HUES6 (cell line): ENCODE measurements at regions not wholly inside any gene's neighbourhood (a gene's known extent, or its start where the extent isn't known, plus 50 kb on each side); places are given as distances from the start of the nearest gene placed in this dataset.

Source experiments
- H3K27ac ChIP-seq: 2 replicates; pipeline ENCODE4 v1.7.0; 2013; ENCODE audit warnings: low read depth, mild to moderate bottlenecking, low read length, inconsistent platforms
- H3K27me3 ChIP-seq: 2 replicates; pipeline ENCODE4 v1.6.1; 2013; ENCODE audit warnings: low read length; ENCODE audit not compliant: control insufficient read depth, insufficient read depth
- H3K36me3 ChIP-seq: 2 replicates; pipeline ENCODE4 v1.6.1; 2013; ENCODE audit warnings: low read length; ENCODE audit not compliant: control insufficient read depth, insufficient read depth
- H3K4me1 ChIP-seq: 2 replicates; pipeline ENCODE4 v1.6.1; 2013; ENCODE audit warnings: low read length; ENCODE audit not compliant: control insufficient read depth, insufficient read depth
- H3K4me3 ChIP-seq: 2 replicates; pipeline ENCODE4 v1.5.1; 2013; ENCODE audit warnings: low read depth, low read length
- H3K9ac ChIP-seq: one replicate; pipeline ENCODE4 v1.6.1; 2013; ENCODE audit warnings: mild to moderate bottlenecking, low read length
- H3K9me3 ChIP-seq: 2 replicates; pipeline ENCODE4 v1.6.1; 2013; ENCODE audit warnings: low read depth, low read length; ENCODE audit not compliant: control insufficient read depth, insufficient read depth

DNA sequence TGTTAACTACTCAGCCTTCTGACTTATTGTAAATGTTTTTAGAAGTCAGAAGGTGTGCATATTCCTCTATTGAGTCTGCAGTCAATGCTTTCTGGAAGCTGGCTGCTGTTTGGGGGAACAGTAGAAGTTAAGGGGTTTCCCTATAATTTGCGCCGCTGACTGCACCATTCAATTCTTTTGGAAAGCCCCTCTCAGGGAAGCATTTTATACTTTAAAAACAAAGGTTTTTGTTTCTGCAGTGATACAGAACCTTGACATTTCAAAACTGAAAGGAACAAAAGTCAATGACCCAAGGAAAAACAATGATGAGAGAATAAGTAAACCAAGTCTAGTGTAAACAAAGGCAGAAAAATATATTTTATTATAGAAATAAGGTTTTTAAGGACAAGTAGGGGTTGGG lies 120.8 kb upstream of the TNFAIP3 start:
- H3K4me3 ChIP-seq, result no peak overlapping the region
- no peak overlapping the region for H3K27ac ChIP-seq
- H3K9ac ChIP-seq, result no peak overlapping the region
- H3K9me3 ChIP-seq, result no peaks in the 10 kb centered on the region
- H3K27me3 ChIP-seq, result no peaks in the 10 kb centered on the region
- no peaks in the 10 kb centered on the region for H3K4me1 ChIP-seq
- no peaks in the 10 kb centered on the region for H3K36me3 ChIP-seq

DNA sequence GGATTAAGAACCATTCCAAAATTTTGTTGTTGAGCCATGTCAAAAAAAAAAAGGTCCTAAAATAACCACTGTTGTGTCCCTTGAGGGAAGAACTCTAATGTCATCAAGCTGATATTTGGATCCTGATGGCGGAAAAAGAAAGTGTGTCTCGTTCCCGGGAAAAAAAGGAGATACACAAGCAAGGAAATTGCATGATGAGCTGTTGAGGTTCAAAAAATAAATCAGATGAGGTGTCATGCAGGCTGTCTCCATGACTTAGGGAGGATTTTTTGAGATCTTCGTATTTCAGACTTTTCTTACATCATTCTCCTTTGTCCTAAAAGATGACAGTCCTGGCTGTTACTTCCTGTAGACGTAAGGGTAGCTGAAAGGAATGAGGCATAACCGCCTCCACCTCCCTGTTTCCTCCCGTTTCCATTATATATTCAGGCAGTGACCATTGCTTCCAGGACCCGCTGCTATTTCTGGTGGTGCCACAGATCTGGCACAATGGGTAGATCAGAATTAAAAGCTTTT lies 117.3 kb upstream of the TNFAIP3 start:
- Histone ChIP-seq H3K27ac (no peak overlapping the region), H3K27me3 (no peaks in the 10 kb centered on the region), H3K4me3 (no peak overlapping the region), H3K9me3 (no peaks in the 10 kb centered on the region), H3K36me3 (no peaks in the 10 kb centered on the region), H3K4me1 (no peaks in the 10 kb centered on the region), H3K9ac (no peak overlapping the region)

DNA sequence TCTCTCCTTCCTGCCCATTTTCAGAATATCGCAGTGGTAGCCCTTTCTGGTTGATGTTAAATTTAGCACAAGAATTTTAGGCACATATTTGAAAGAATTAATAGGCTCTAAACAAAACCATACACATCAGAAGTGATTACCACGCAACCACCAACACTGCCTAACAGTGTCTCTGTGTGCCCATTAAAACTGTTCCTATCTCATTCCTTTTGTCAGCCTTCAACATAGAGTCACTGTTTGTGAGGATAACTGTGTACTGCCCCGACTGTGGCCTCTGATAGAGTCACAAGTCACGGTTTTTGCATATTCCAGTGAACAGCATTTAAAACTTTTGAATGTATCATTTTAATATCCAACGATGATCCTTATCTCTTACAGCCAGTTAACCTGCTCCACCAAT lies 116.8 kb upstream of the TNFAIP3 start:
- H3K9ac ChIP-seq, result no peak overlapping the region
- no peak overlapping the region for H3K4me3 ChIP-seq
- no peaks in the 10 kb centered on the region for H3K9me3 ChIP-seq
- H3K27me3 ChIP-seq, result no peaks in the 10 kb centered on the region
- H3K4me1 ChIP-seq, result no peaks in the 10 kb centered on the region
- H3K36me3 ChIP-seq, result no peaks in the 10 kb centered on the region
- no peak overlapping the region for H3K27ac ChIP-seq

DNA sequence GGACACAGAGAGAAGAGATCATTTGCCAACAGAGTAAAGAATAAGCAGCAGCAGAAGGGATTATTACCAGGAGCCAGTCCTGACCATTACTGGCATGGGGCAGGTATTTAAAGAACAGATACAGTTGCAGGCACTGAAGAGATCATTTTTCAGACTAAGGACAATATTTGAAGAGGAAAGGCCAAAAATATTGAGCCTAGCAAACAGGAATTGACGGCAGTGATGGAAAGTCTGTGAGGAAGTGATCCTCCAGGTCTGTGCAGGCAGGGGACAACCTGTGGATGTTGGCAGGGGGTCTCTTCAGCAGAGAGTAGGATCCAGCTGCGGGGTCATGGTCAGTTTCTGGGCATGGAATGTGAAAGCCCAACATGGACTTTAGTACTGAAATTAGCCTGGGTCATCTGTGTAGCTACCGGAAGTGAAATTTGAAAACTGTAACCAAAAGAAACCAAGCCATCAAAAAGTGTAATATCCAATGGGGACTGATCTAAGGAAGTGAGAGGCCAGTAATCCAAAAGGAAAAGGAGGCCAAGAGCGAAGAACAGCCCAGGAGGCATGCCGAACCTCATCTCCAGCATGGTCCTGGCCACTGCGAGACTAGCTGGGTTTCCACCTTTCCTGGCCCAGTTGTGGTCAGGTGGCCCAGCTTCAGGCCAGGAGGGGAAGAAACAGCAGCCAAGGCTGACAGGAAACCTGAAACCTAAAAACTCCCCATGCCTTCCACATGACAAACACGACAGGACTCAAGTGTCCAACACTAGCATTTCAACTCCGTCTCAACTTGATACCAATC lies 115.1 kb upstream of the TNFAIP3 start:
- H3K4me3 ChIP-seq, result no peak overlapping the region
- no peaks in the 10 kb centered on the region for H3K4me1 ChIP-seq
- no peaks in the 10 kb centered on the region for H3K27me3 ChIP-seq
- H3K27ac ChIP-seq, result no peak overlapping the region
- no peaks in the 10 kb centered on the region for H3K9me3 ChIP-seq
- no peaks in the 10 kb centered on the region for H3K36me3 ChIP-seq
- no peak overlapping the region for H3K9ac ChIP-seq

DNA sequence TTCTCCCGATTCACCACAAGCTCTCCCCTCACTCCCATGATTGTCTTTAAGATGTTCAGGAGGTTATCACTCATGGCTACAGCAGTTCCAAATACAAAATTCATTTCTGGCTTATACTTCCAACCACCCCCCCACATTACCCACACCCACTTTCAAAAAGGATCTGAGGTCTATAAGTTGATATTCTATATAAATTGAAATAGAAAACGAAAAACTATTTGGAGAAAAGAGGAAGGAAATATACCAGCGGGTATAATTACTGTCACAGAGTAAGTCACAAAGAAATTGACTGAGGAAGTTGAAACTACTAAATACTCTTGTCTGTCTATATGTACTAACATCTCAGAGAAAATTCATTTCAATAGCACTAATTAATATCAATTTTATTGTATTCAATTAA lies 112.7 kb upstream of the TNFAIP3 start:
- Histone ChIP-seq H3K4me3 (no peak overlapping the region), H3K27ac (no peak overlapping the region), H3K4me1 (no peaks in the 10 kb centered on the region), H3K36me3 (no peaks in the 10 kb centered on the region), H3K9ac (no peak overlapping the region), H3K9me3 (no peaks in the 10 kb centered on the region), H3K27me3 (no peaks in the 10 kb centered on the region)

DNA sequence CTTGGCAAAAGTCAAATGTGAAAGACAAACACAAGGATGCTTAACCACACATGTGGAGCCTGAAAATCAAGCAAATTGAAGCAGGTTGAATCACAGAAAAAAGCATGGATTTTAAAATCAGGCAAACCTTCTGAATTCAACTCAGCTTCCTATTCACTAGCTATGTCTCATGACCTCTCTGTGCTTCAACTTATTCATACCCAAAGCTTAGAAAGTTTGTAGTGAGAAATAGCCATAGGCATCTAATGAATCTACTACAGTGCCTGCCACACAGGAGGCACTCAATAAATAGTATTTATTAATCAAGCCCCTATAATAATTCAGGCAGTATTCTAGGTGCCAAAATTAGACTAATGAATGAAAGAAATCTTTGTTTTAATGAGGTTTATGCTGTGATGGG lies 112.2 kb upstream of the TNFAIP3 start:
- no peak overlapping the region for H3K9ac ChIP-seq
- no peaks in the 10 kb centered on the region for H3K4me1 ChIP-seq
- no peaks in the 10 kb centered on the region for H3K36me3 ChIP-seq

DNA sequence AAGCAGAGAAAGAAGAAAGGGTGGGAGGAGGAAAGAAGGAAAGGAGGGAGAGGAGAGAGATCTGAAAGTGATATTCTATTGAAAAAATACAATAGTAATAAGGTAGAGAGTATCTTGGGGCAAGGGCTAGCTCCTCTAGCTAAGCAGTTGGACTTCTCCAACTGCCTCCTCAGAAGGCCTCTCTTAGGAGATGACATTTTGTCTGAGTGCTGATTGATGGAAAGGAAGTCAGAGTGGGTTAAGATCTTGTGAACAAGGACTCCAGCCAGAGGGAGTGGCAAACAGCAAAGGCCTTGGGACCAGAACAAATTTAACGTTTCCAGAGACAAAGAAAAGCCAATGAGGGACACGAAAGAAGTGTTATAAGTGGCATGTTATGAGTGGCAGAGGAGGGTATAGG lies 111.8 kb upstream of the TNFAIP3 start:
- no peak overlapping the region for H3K9ac ChIP-seq
- no peaks in the 10 kb centered on the region for H3K27me3 ChIP-seq
- no peaks in the 10 kb centered on the region for H3K4me1 ChIP-seq
- no peaks in the 10 kb centered on the region for H3K9me3 ChIP-seq
- H3K36me3 ChIP-seq, result no peaks in the 10 kb centered on the region
- H3K27ac ChIP-seq, result no peak overlapping the region
- no peak overlapping the region for H3K4me3 ChIP-seq

More for the DNA sequence above, 112.2 kb upstream of the TNFAIP3 start:
- H3K9me3 ChIP-seq, result no peaks in the 10 kb centered on the region
- H3K27ac ChIP-seq, result no peak overlapping the region
- no peaks in the 10 kb centered on the region for H3K27me3 ChIP-seq
- no peak overlapping the region for H3K4me3 ChIP-seq

DNA sequence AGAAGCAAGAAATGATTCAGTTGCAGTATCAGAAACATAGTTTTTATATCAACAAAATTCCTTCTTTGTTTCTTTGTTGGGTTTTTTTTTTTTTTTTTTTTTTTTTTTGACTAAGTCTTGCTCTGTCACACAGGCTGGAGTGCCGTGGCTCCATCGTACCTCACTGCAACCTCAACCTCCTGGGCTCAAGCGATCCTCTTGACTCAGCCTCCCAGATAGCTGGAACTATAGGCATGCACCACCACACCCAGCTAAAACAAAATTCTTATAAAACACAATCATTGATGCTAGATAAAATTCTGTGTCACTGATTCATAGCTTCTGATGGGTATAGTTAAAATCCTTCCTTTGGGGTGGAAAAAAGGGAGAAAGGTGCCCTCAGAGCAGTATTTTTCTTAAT lies 110.3 kb upstream of the TNFAIP3 start:
- no peaks in the 10 kb centered on the region for H3K4me1 ChIP-seq
- H3K27ac ChIP-seq, result no peak overlapping the region
- H3K9ac ChIP-seq, result no peak overlapping the region
- H3K27me3 ChIP-seq, result no peaks in the 10 kb centered on the region
- H3K9me3 ChIP-seq, result no peaks in the 10 kb centered on the region
- H3K4me3 ChIP-seq, result no peak overlapping the region
- H3K36me3 ChIP-seq, result no peaks in the 10 kb centered on the region

DNA sequence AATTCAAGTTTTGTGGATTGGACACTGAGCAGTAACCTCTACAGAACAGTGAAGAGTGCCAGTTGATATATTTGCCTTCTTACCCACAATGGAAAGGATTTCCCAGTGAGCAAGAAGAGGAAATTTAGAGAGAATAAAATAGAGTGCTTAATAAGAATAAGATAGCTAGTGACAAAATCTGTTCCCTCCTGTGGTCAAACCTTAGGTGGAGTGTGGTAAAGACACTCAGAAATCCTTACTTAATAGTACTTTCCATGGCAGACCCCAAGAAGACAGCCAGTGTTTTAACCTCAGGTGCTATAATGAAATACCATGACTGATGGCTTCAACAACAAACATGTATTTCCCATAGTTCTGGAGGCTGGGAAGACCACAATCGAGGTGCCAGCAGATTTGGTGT lies 108.4 kb upstream of the TNFAIP3 start:
- no peaks in the 10 kb centered on the region for H3K9me3 ChIP-seq
- H3K4me3 ChIP-seq, result no peak overlapping the region
- H3K27ac ChIP-seq, result no peak overlapping the region
- no peak overlapping the region for H3K9ac ChIP-seq
- no peaks in the 10 kb centered on the region for H3K27me3 ChIP-seq
- no peaks in the 10 kb centered on the region for H3K36me3 ChIP-seq
- H3K4me1 ChIP-seq, result no peaks in the 10 kb centered on the region

DNA sequence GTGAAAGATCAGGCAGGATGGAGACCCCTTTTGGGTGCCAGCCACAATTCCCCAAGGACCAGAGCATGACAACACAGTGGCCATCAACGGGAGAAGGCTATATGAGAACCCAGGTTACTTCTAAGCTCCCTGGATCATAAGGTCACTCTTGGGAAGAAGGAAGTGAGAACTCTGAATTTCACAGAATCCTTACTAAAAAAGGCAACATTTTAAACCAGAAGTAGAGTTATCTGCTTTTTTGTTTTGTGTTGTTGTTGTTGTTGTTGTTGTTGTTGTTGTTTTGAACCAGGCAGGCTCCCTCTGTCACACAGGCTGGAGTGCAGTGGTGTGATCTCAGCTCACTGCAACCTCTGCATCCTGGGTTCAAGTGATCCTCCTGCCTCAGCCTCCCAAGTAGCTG lies 107.4 kb upstream of the TNFAIP3 start:
- no peaks in the 10 kb centered on the region for H3K4me1 ChIP-seq

DNA sequence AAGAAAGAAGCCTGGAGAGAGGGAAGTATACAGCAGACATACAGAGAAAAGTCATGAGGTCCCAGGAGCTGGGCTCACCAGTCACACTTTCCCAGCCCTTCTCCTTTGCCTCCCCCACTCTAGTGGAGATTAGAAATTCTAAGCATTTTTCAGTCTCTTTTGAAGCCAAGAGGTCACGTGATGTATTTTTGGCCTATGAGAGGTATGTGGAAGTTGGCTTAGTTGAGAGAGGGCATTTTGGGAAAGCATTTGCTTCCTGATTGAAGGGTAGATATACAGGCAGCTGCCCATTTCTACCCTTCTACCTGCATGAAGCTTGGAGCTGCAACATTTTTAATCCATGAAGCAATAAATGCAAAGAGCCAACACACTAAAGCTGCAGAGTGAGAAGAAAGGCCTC lies 106.0 kb upstream of the TNFAIP3 start:
- H3K4me1 ChIP-seq, result no peaks in the 10 kb centered on the region
- H3K9me3 ChIP-seq, result no peaks in the 10 kb centered on the region
- no peak overlapping the region for H3K27ac ChIP-seq
- no peaks in the 10 kb centered on the region for H3K27me3 ChIP-seq
- H3K36me3 ChIP-seq, result no peaks in the 10 kb centered on the region
- no peak overlapping the region for H3K9ac ChIP-seq
- H3K4me3 ChIP-seq, result no peak overlapping the region

More for the DNA sequence above, 107.4 kb upstream of the TNFAIP3 start:
- H3K9ac ChIP-seq, result no peak overlapping the region
- no peaks in the 10 kb centered on the region for H3K9me3 ChIP-seq
- H3K4me3 ChIP-seq, result no peak overlapping the region
- no peak overlapping the region for H3K27ac ChIP-seq
- H3K36me3 ChIP-seq, result no peaks in the 10 kb centered on the region
- H3K27me3 ChIP-seq, result no peaks in the 10 kb centered on the region
